Neural progenitor cell (in vitro differentiated cells): ENCODE measurements at regions not wholly inside any gene's neighbourhood (a gene's known extent, or its start where the extent isn't known, plus 50 kb on each side); places are given as distances from the start of the nearest gene placed in this dataset.

ENCODE experiments used
- DNase-seq: peaks from one replicate; pipeline ENCODE4 v3.0.0-alpha.2; 2016; ENCODE audit warnings: low spot score
- H2AFZ ChIP-seq: fragments of 200-600 bp; sonication (generic); replicated peaks from 2 replicates; pipeline ENCODE4 v1.6.1; 2016; ENCODE audit warnings: antibody characterized with exemption
- H3F3A ChIP-seq: fragments of 200-600 bp; sonication (generic); 2 replicates; pipeline ENCODE4 v1.6.1; 2016; ENCODE audit warnings: antibody characterized with exemption, low read depth
- H3K27ac ChIP-seq: fragments of 200-600 bp; sonication (generic); 2 replicates; pipeline ENCODE4 v1.5.1; 2016; ENCODE audit warnings: mild to moderate bottlenecking
- H3K27me3 ChIP-seq: fragments of 200-600 bp; sonication (generic); 2 replicates; pipeline ENCODE4 v1.6.1; 2016; ENCODE audit warnings: mild to moderate bottlenecking, moderate library complexity
- H3K36me3 ChIP-seq: fragments of 200-600 bp; sonication (generic); 2 replicates; pipeline ENCODE4 v1.5.1; 2016
- H3K4me1 ChIP-seq: fragments of 200-600 bp; sonication (generic); 2 replicates; pipeline ENCODE4 v1.6.1; 2016; ENCODE audit warnings: mixed run types
- H3K4me2 ChIP-seq: fragments of 200-600 bp; sonication (generic); 2 replicates; pipeline ENCODE4 v1.6.1; 2016
- H3K4me3 ChIP-seq: fragments of 200-600 bp; sonication (generic); 2 replicates; pipeline ENCODE4 v1.5.1; 2016
- H3K79me2 ChIP-seq: fragments of 200-600 bp; sonication (generic); 2 replicates; pipeline ENCODE4 v1.6.1; 2016; ENCODE audit warnings: low read depth
- H3K9ac ChIP-seq: fragments of 200-600 bp; sonication (generic); 2 replicates; pipeline ENCODE4 v1.6.1; 2016
- H3K9me3 ChIP-seq: fragments of 200-600 bp; sonication (generic); 2 replicates; pipeline ENCODE4 v1.5.1; 2016; ENCODE audit warnings: low read depth
- H4K20me1 ChIP-seq: fragments of 200-600 bp; sonication (generic); 2 replicates; pipeline ENCODE4 v1.6.1; 2016; ENCODE audit warnings: low read depth
- H3K27ac Mint-ChIP-seq: 3 replicates; pipeline ENCODE4 v1.8.0; 2021; ENCODE audit warnings: mixed read lengths
- H3K27me3 Mint-ChIP-seq: 2 replicates; pipeline ENCODE4 v1.8.0; 2022; ENCODE audit warnings: low read depth, mild to moderate bottlenecking, inconsistent platforms, moderate library complexity, mixed read lengths; ENCODE audit not compliant: insufficient read depth
- H3K36me3 Mint-ChIP-seq: 3 replicates; pipeline ENCODE4 v1.8.0; 2021; ENCODE audit warnings: mixed read lengths
- H3K4me1 Mint-ChIP-seq: 3 replicates; pipeline ENCODE4 v1.8.0; 2021; ENCODE audit warnings: mixed read lengths
- H3K4me3 Mint-ChIP-seq: 3 replicates; pipeline ENCODE4 v1.8.0; 2021; ENCODE audit warnings: mild to moderate bottlenecking, moderate library complexity, mixed read lengths
- H3K9me3 Mint-ChIP-seq: 3 replicates; pipeline ENCODE4 v1.8.0; 2020; ENCODE audit warnings: mixed read lengths
- CTCF ChIP-seq: fragments of 200-600 bp; sonication (generic); IDR thresholded peaks from 2 replicates; pipeline ENCODE4 v1.5.1; 2017; ENCODE audit warnings: antibody characterized with exemption, mild to moderate bottlenecking
- EZH2 ChIP-seq: fragments of 200-600 bp; sonication (generic); IDR thresholded peaks from 2 replicates; pipeline ENCODE4 v1.6.1; 2017; ENCODE audit warnings: antibody characterized with exemption, mild to moderate bottlenecking, moderate library complexity
- EZH2phosphoT487 ChIP-seq: fragments of 200-600 bp; sonication (generic); IDR thresholded peaks from 2 replicates; pipeline ENCODE4 v1.6.1; 2017; ENCODE audit warnings: antibody characterized with exemption

- Histone ChIP-seq H3K4me2 (no peak overlapping the region), H3K4me3 (no peak overlapping the region), H3K9ac (no peak overlapping the region), H3K27ac (no peak overlapping the region), H3K9me3 (no peaks in the 10 kb centered on the region), H3K27me3 (no peaks in the 10 kb centered on the region), H3F3A (no peaks in the 10 kb centered on the region), H2AFZ (no peak overlapping the region), H3K36me3 (no peaks in the 10 kb centered on the region), H3K4me1 (no peaks in the 10 kb centered on the region), H3K79me2 (no peaks in the 10 kb centered on the region), H4K20me1 (no peaks in the 10 kb centered on the region)
- Mint-ChIP-seq H3K36me3 (no peaks in the 10 kb centered on the region), H3K9me3 (no peaks in the 10 kb centered on the region), H3K27me3 (peaks cover 2% of the 10 kb centered on the region), H3K27ac (no peak overlapping the region), H3K4me1 (no peaks in the 10 kb centered on the region), H3K4me3 (no peak overlapping the region)
- no peak for DNase-seq
- TF ChIP-seq EZH2phosphoT487 (no peak), CTCF (no peak), EZH2 (no peak)
These were observed 361.0 kb downstream of the TAFA4 start for GRCh38 chr3:68571321-68571720.

GRCh38 chr3:68560728-68561127, 371.6 kb downstream of the TAFA4 start:
- no peak overlapping the region for H3K27ac ChIP-seq
- TF ChIP-seq EZH2phosphoT487 (no peak), CTCF (no peak), EZH2 (no peak)

GRCh38 chr3:68535782-68536181, 396.6 kb downstream of the TAFA4 start:
- peaks cover 8% of the 10 kb centered on the region for H3K4me1 Mint-ChIP-seq
- H3K9me3 Mint-ChIP-seq, result peaks cover 2% of the 10 kb centered on the region
- Histone ChIP-seq H4K20me1 (no peaks in the 10 kb centered on the region), H3K4me3 (no peak overlapping the region), H3K36me3 (no peaks in the 10 kb centered on the region), H3K79me2 (no peaks in the 10 kb centered on the region), H3K27me3 (no peaks in the 10 kb centered on the region), H3K9ac (no peak overlapping the region), H3K4me1 (peaks cover 18% of the 10 kb centered on the region), H3K27ac (no peak overlapping the region), H3K4me2 (no peak overlapping the region), H2AFZ (no peak overlapping the region), H3K9me3 (no peaks in the 10 kb centered on the region), H3F3A (no peaks in the 10 kb centered on the region)
- H3K27ac Mint-ChIP-seq, result no peak overlapping the region
- no peaks in the 10 kb centered on the region for H3K36me3 Mint-ChIP-seq
- H3K27me3 Mint-ChIP-seq, result no peaks in the 10 kb centered on the region
- no peak overlapping the region for H3K4me3 Mint-ChIP-seq
- TF ChIP-seq EZH2phosphoT487 (no peak), EZH2 (no peak), CTCF (no peak)
- no peak for DNase-seq

More at GRCh38 chr3:68560728-68561127, 371.6 kb downstream of the TAFA4 start:
- Mint-ChIP-seq H3K9me3 (no peaks in the 10 kb centered on the region), H3K36me3 (no peaks in the 10 kb centered on the region), H3K4me3 (no peak overlapping the region), H3K27ac (no peak overlapping the region), H3K27me3 (no peaks in the 10 kb centered on the region), H3K4me1 (no peaks in the 10 kb centered on the region)
- Histone ChIP-seq H3K4me1 (no peaks in the 10 kb centered on the region), H3K36me3 (no peaks in the 10 kb centered on the region), H3K9ac (no peak overlapping the region), H3K27me3 (no peaks in the 10 kb centered on the region), H3F3A (no peaks in the 10 kb centered on the region), H4K20me1 (no peaks in the 10 kb centered on the region), H3K9me3 (no peaks in the 10 kb centered on the region), H3K4me2 (no peak overlapping the region), H3K79me2 (no peaks in the 10 kb centered on the region), H3K4me3 (no peak overlapping the region), H2AFZ (no peak overlapping the region)
- DNase-seq, result no peak

GRCh38 chr3:68523330-68523729, 409.0 kb downstream of the TAFA4 start:
- Histone ChIP-seq H3F3A (no peaks in the 10 kb centered on the region), H3K4me2 (no peak overlapping the region)

More at GRCh38 chr3:68523330-68523729, 409.0 kb downstream of the TAFA4 start:
- no peaks in the 10 kb centered on the region for H3K36me3 ChIP-seq
- no peak overlapping the region for H3K27ac ChIP-seq
- no peak overlapping the region for H3K27ac Mint-ChIP-seq
- H3K4me1 ChIP-seq, result no peaks in the 10 kb centered on the region
- H3K4me3 ChIP-seq, result no peak overlapping the region
- no peaks in the 10 kb centered on the region for H3K27me3 ChIP-seq
- no peak overlapping the region for H3K4me3 Mint-ChIP-seq
- H3K4me1 Mint-ChIP-seq, result no peaks in the 10 kb centered on the region
- H3K27me3 Mint-ChIP-seq, result no peaks in the 10 kb centered on the region
- no peaks in the 10 kb centered on the region for H3K9me3 ChIP-seq
- H3K79me2 ChIP-seq, result no peaks in the 10 kb centered on the region
- H4K20me1 ChIP-seq, result no peaks in the 10 kb centered on the region
- H3K9me3 Mint-ChIP-seq, result no peaks in the 10 kb centered on the region
- TF ChIP-seq EZH2phosphoT487, result no peak
- no peak for TF ChIP-seq EZH2
- TF ChIP-seq CTCF, result no peak
- H3K9ac ChIP-seq, result no peak overlapping the region
- H3K36me3 Mint-ChIP-seq, result no peaks in the 10 kb centered on the region
- no peak overlapping the region for H2AFZ ChIP-seq
- no peak for DNase-seq
